Ovary (tissue), 7 donors: ENCODE measurements at regions not wholly inside any gene's neighbourhood (a gene's known extent, or its start where the extent isn't known, plus 50 kb on each side); places are given as distances from the start of the nearest gene placed in this dataset.

Experiments
- DNase-seq, 5 donors: peaks; one replicate each; pipeline ENCODE4 v3.0.0-alpha.2; 2019 to 2020
- H3K27ac ChIP-seq, 2 donors: fragments of 200-600 bp; one replicate each; pipeline versions ENCODE4 v1.5.1 to v1.8.0; 2019 to 2022
- H3K27me3 ChIP-seq: fragments of 200-600 bp; one replicate; pipeline ENCODE4 v1.8.0; 2022
- H3K36me3 ChIP-seq: fragments of 200-600 bp; sonication (generic); one replicate; pipeline ENCODE4 v1.5.1; 2019
- H3K4me1 ChIP-seq: one replicate; pipeline ENCODE4 v1.8.1; 2013; ENCODE audit warnings: mild to moderate bottlenecking, moderate library complexity; ENCODE audit not compliant: insufficient read depth
- H3K4me3 ChIP-seq: fragments of 200-600 bp; sonication (generic); one replicate; pipeline ENCODE4 v1.5.1; 2017
- H3K9me3 ChIP-seq, 2 donors: fragments of 200-600 bp in 1 of 2; sonication (generic) in 1 of 2; one replicate each; pipeline versions ENCODE4 v1.5.1 to v1.8.1; 2013 to 2019; ENCODE audit warnings: mild to moderate bottlenecking in 1 of 2, moderate library complexity in 1 of 2
- EP300 ChIP-seq: sonication (generic); formaldehyde crosslinking; IDR thresholded peaks from one replicate; pipeline ENCODE4 v1.6.1; 2017; ENCODE audit warnings: antibody characterized with exemption
- POLR2A ChIP-seq: fragments of 450-650 bp; IDR thresholded peaks from one replicate; pipeline ENCODE4 v1.6.1; 2017; ENCODE audit warnings: antibody characterized with exemption, mild to moderate bottlenecking, moderate library complexity
- WGBS, 3 donors: extraction: QIAGEN DNeasy Blood & Tissue Kit in 1 of 3; methylation state at CpG; one replicate each; pipeline versions ENCODE4 v1.1.5 to v1.1.7; 2013 to 2017; 5-methylcytosine and 5-hydroxymethylcytosine counted together
- intact Hi-C, 4 donors: fragments of 100-400 bp; cut with DNase I; formaldehyde crosslinking; loops; one replicate each; pipeline versions ENCODE4 v1.11.0 to v1.15.1; 2022 to 2023
- TF ChIP-seq, protein P1 (sequence below), 3 donors: fragments of 450-650 bp in 2 of 3; fragments of 200-600 bp in 1 of 3; IDR thresholded peaks; one replicate each; pipeline versions ENCODE4 v1.5.1 to v1.8.0; 2016 to 2022; ENCODE audit warnings: antibody characterized with exemption in 3 of 3, mild to moderate bottlenecking in 1 of 3
- donor health status: DM: no; HTN: no; CAD: no; lungs with moderate emphysema.
- donor health status: DM: no; HTN: no; CAD: no.
- donor health status: Bipolar disorder and iron deficiency.
- donor health status: DM: no; HTN: no; CAD: no.
- donor health status: DM: yes; HTN: yes; CAD: no.

DNA sequence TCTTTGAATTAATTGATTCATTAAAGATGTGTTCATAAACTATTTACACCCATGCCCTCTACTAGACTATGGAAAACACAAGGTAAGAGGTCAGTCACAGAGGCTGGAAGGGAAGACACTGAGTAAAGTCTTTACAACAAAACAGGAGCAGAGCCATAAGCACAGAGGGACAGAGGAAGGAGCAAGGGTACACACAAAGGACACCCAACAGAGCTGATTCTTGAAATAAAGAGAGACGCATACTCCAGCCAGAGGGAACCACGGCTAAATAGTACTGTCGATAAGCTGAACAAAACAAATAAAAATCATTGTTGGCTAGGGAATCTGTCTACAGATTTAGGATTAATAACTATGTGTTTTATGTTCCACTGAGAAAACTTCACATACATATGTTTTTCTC is 289.2 kb downstream of the EFNB2 start:
- no peak for DNase-seq
- Histone ChIP-seq H3K4me3 (no peak overlapping the region), H3K36me3 (no peaks in the 10 kb centered on the region), H3K9me3 (no peaks in the 10 kb centered on the region), H3K27ac (no peak overlapping the region), H3K27me3 (no peaks in the 10 kb centered on the region), H3K4me1 (no peaks in the 10 kb centered on the region)
- TF ChIP-seq POLR2A (no peak), EP300 (no peak)
- TF ChIP-seq, protein P1, sequence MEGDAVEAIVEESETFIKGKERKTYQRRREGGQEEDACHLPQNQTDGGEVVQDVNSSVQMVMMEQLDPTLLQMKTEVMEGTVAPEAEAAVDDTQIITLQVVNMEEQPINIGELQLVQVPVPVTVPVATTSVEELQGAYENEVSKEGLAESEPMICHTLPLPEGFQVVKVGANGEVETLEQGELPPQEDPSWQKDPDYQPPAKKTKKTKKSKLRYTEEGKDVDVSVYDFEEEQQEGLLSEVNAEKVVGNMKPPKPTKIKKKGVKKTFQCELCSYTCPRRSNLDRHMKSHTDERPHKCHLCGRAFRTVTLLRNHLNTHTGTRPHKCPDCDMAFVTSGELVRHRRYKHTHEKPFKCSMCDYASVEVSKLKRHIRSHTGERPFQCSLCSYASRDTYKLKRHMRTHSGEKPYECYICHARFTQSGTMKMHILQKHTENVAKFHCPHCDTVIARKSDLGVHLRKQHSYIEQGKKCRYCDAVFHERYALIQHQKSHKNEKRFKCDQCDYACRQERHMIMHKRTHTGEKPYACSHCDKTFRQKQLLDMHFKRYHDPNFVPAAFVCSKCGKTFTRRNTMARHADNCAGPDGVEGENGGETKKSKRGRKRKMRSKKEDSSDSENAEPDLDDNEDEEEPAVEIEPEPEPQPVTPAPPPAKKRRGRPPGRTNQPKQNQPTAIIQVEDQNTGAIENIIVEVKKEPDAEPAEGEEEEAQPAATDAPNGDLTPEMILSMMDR (IDR thresholded peaks at IDR 0.05): no peak
- WGBS, 3 donors: 80 to 89% (median 88%) methylated on average over 3 of the region's 3 CpGs
- intact Hi-C loops: no loop called here

DNA sequence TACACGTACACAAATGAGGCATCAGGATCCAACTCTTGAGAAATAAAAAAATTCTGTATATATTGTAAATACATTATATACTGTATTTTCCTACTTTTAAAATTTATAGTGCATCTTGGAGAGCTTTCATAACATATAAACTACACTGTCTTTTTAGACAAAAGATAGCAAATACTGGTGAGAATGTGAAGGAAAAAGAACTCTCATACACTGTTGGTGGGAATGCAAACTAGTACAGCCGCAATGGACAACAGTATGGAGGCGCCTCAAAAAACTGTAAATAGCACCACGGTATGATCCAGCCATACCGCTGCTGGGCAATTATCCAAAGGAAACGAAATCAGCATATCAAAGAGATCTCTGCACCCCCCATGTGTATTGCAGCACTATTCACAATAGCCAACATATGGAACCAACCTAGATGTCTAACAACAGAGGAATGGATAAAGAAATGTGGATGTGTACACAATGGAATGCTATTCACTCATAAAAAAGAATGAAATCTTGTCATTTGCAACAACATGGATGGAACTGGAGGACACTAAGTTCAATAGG is 292.4 kb downstream of the EFNB2 start:
- intact Hi-C loops: no loop called here
- no peak overlapping the region for H3K4me3 ChIP-seq
- no peaks in the 10 kb centered on the region for H3K27me3 ChIP-seq
- H3K27ac ChIP-seq: no peak overlapping the region
- WGBS, 3 donors: 87 to 92% (median 90%) methylated on average over 6 of the region's 6 CpGs
- no peak for DNase-seq
- H3K36me3 ChIP-seq: no peaks in the 10 kb centered on the region
- H3K4me1 ChIP-seq: no peaks in the 10 kb centered on the region
- no peaks in the 10 kb centered on the region for H3K9me3 ChIP-seq
- TF ChIP-seq POLR2A (no peak), EP300 (no peak)
- TF ChIP-seq, protein P1 (IDR thresholded peaks at IDR 0.05): no peak

DNA sequence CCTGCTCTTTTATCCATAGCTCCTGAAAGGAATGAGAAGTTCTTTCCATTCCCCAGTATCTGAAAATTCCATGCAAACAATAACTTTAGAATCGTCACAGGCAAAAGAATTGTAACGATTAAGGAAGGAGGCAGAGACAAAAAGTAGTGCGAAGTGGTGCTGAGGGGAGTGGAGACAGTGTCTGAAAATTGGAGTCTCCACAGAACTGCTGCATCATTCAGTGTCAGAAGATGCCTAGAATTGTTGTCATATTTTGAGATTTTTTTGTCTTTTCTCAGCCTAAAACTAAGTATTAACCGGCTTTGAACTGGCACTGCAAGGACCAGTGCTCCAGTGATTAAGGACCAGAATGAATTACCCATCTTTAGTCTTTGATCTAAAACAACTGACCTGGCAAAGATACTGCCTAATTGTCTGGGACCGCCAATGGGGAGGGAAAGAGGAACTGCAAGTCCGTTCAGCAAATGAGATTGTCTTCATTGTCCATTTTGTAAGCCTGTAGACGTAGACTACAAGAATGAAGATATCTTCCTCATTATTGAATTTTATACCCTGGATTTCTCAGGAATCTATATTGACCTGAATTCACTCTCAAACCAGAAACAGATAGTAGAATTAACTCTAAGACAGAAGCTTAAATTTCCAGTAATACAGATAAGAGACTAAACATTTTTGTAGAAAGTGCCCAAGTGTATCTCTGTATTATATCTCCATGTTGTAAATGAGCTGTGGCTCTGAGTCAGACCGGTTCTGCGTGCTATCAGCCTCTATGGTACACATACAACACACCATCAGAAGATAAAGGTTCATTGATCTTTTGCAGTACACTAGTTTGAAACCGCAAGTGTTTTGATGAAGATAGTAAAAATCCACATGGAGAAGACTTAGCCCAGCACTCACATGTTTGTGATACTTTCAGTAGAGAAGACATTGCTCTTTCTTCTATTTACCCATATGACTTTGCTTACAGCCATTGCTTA is 293.2 kb downstream of the EFNB2 start:
- Histone ChIP-seq H3K27ac (no peak overlapping the region), H3K4me3 (no peak overlapping the region), H3K4me1 (no peaks in the 10 kb centered on the region), H3K36me3 (no peaks in the 10 kb centered on the region), H3K27me3 (no peaks in the 10 kb centered on the region), H3K9me3 (no peaks in the 10 kb centered on the region)
- 68 to 79% (median 71%) methylated on average over 10 of the region's 10 CpGs for WGBS, 3 donors
- DNase-seq: no peak
- intact Hi-C loops: no loop called here
- TF ChIP-seq, protein P1 (IDR thresholded peaks at IDR 0.05): no peak
- TF ChIP-seq EP300: no peak

DNA sequence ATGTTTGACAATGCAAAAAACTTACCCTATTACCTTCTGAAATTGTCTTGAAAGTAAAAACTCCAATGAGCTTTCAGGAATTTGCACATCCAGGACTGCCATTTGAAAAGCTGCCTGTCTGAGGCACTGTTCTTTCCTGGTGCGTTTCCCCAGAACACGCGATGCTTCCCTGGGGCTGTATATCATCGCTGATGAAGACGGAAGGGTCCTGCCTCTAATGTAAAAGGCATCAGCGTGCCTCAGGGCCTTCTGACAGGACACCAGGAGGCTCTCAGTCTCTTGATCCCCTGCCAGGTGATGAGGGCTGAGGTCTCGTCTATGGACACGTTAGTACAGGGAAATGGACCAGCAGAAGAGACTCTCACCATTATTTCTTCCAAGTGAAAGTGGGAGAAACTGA is 296.8 kb downstream of the EFNB2 start:
- intact Hi-C loops: no loop called here
- no peak overlapping the region for H3K4me3 ChIP-seq
- no peak overlapping the region for H3K27ac ChIP-seq
- H3K36me3 ChIP-seq: no peaks in the 10 kb centered on the region
- 79 to 86% (median 84%) methylated on average over 8 of the region's 8 CpGs for WGBS, 3 donors
- TF ChIP-seq, protein P1 (IDR thresholded peaks at IDR 0.05): no peak
- TF ChIP-seq POLR2A (no peak), EP300 (no peak)
- H3K4me1 ChIP-seq: no peaks in the 10 kb centered on the region
- DNase-seq: no peak
- no peaks in the 10 kb centered on the region for H3K27me3 ChIP-seq
- no peaks in the 10 kb centered on the region for H3K9me3 ChIP-seq
